GM23338 (cell line): ENCODE measurements at regions not wholly inside any gene's neighbourhood (a gene's known extent, or its start where the extent isn't known, plus 50 kb on each side); places are given as distances from the start of the nearest gene placed in this dataset.

Source experiments
- ATAC-seq: fragments of 200-7000 bp; cut with Tn5 transposase; 3 replicates; pipeline ENCODE4 v1.9.1; 2020
- DNase-seq: peaks from one replicate; pipeline ENCODE4 v3.0.0-alpha.2; 2015; ENCODE audit warnings: low spot score
- H2AFZ ChIP-seq: fragments of 200-600 bp; sonication (generic); 2 replicates; pipeline ENCODE4 v1.8.0; 2016; ENCODE audit warnings: antibody characterized with exemption, mild to moderate bottlenecking, moderate library complexity
- H3F3A ChIP-seq: fragments of 200-600 bp; sonication (generic); replicated peaks from 2 replicates; pipeline ENCODE4 v1.8.0; 2017; ENCODE audit warnings: antibody characterized with exemption, mixed run types, low read depth
- H3K27ac ChIP-seq: fragments of 200-600 bp; sonication (generic); 2 replicates; pipeline ENCODE4 v1.6.1; 2016; ENCODE audit warnings: low read depth
- H3K27me3 ChIP-seq: fragments of 200-600 bp; sonication (generic); 2 replicates; pipeline ENCODE4 v1.8.0; 2016; ENCODE audit warnings: mild to moderate bottlenecking, mixed run types, moderate library complexity; ENCODE audit not compliant: insufficient read depth
- H3K36me3 ChIP-seq: fragments of 200-600 bp; sonication (generic); 2 replicates; pipeline ENCODE4 v1.8.0; 2016; ENCODE audit warnings: mild to moderate bottlenecking; ENCODE audit not compliant: insufficient read depth
- H3K4me1 ChIP-seq: fragments of 200-600 bp; sonication (generic); 2 replicates; pipeline ENCODE4 v1.8.0; 2016; ENCODE audit warnings: mild to moderate bottlenecking, moderate library complexity; ENCODE audit not compliant: insufficient read depth
- H3K4me2 ChIP-seq: fragments of 200-600 bp; sonication (generic); 2 replicates; pipeline ENCODE4 v1.7.1; 2017; ENCODE audit warnings: mixed run types
- H3K4me3 ChIP-seq: fragments of 200-600 bp; sonication (generic); 2 replicates; pipeline ENCODE4 v1.6.1; 2016; ENCODE audit warnings: mixed run types
- H3K79me2 ChIP-seq: fragments of 200-600 bp; sonication (generic); replicated peaks from 2 replicates; pipeline ENCODE4 v1.8.0; 2017; ENCODE audit warnings: mild to moderate bottlenecking; ENCODE audit not compliant: insufficient read depth
- H3K9me2 ChIP-seq: fragments of 200-600 bp; sonication (generic); 2 replicates; pipeline ENCODE4 v1.8.0; 2017; ENCODE audit not compliant: insufficient read depth
- H4K20me1 ChIP-seq: fragments of 200-600 bp; sonication (generic); replicated peaks from 2 replicates; pipeline ENCODE4 v1.8.0; 2017; ENCODE audit warnings: mild to moderate bottlenecking; ENCODE audit not compliant: insufficient read depth
- H3K27ac Mint-ChIP-seq: 2 replicates; pipeline ENCODE4 v1.8.0; 2020; ENCODE audit warnings: inconsistent platforms, mild to moderate bottlenecking, moderate library complexity, mixed read lengths
- H3K27me3 Mint-ChIP-seq: 3 replicates; pipeline ENCODE4 v1.8.0; 2022; ENCODE audit warnings: low read depth, mild to moderate bottlenecking, moderate library complexity, mixed read lengths, inconsistent platforms; ENCODE audit not compliant: insufficient read depth, poor library complexity
- H3K36me3 Mint-ChIP-seq: 3 replicates; pipeline ENCODE4 v1.8.0; 2021; ENCODE audit warnings: low read depth, mild to moderate bottlenecking, inconsistent platforms, moderate library complexity, mixed read lengths
- H3K4me1 Mint-ChIP-seq: 3 replicates; pipeline ENCODE4 v1.8.0; 2020; ENCODE audit warnings: mild to moderate bottlenecking, inconsistent platforms, mixed read lengths
- H3K4me3 Mint-ChIP-seq: 3 replicates; pipeline ENCODE4 v1.8.0; 2021; ENCODE audit warnings: moderate library complexity, mild to moderate bottlenecking, inconsistent platforms, mixed read lengths
- H3K9me3 Mint-ChIP-seq: 3 replicates; pipeline ENCODE4 v1.8.0; 2020; ENCODE audit warnings: moderate library complexity, mild to moderate bottlenecking, inconsistent platforms, mixed read lengths
- CREB1 ChIP-seq: fragments of 250-450 bp; sonication (Bioruptor Pico); IDR thresholded peaks from 2 replicates; pipeline ENCODE4 v1.5.0; 2020; ENCODE audit warnings: low read depth, mild to moderate bottlenecking, moderate library complexity
- EZH2 ChIP-seq: fragments of 200-600 bp; sonication (generic); IDR thresholded peaks from one replicate; pipeline ENCODE4 v1.8.0; 2017; ENCODE audit warnings: antibody characterized with exemption, mild to moderate bottlenecking, low read depth; ENCODE audit not compliant: unreplicated experiment
- EZH2phosphoT487 ChIP-seq: fragments of 200-600 bp; sonication (generic); IDR thresholded peaks from one replicate; pipeline ENCODE4 v1.8.1; 2018; ENCODE audit warnings: antibody characterized with exemption; ENCODE audit not compliant: unreplicated experiment
- JUNB ChIP-seq: IDR thresholded peaks from one replicate; pipeline ENCODE4 v1.6.1; 2016; ENCODE audit warnings: antibody characterized with exemption; ENCODE audit not compliant: unreplicated experiment
- NANOG ChIP-seq: IDR thresholded peaks from 2 replicates; pipeline ENCODE4 v1.6.1; 2016; ENCODE audit warnings: antibody characterized with exemption, borderline replicate concordance
- POLR2AphosphoS5 ChIP-seq: IDR thresholded peaks from 2 replicates; pipeline ENCODE4 v1.6.1; 2016; ENCODE audit warnings: antibody characterized with exemption, low read depth
- STAT1 ChIP-seq: IDR thresholded peaks from one replicate; pipeline ENCODE4 v1.6.1; 2016; ENCODE audit warnings: antibody characterized with exemption; ENCODE audit not compliant: unreplicated experiment
- ZNF114 ChIP-seq: fragments of 250-450 bp; sonication (Bioruptor Pico); IDR thresholded peaks from 2 replicates; pipeline ENCODE4 v1.5.0; 2020; ENCODE audit warnings: mild to moderate bottlenecking, moderate library complexity
- ZNF331 ChIP-seq: fragments of 250-450 bp; sonication (Bioruptor Pico); IDR thresholded peaks from 2 replicates; pipeline ENCODE4 v1.5.0; 2020; ENCODE audit warnings: low read depth, mild to moderate bottlenecking, moderate library complexity
- TF ChIP-seq, protein P1 (sequence below), 2 experiments: fragments of 200-600 bp in 1 of 2; sonication (generic) in 1 of 2; conservative IDR thresholded peaks; 2 replicates each; pipeline versions ENCODE4 v1.5.1 to v1.6.1; 2016 to 2017; ENCODE audit warnings: antibody characterized with exemption in 2 of 2, low read depth in 2 of 2, mild to moderate bottlenecking in 2 of 2, moderate library complexity in 1 of 2
- TF ChIP-seq, protein P2 (sequence below): IDR thresholded peaks from one replicate; pipeline ENCODE4 v1.6.1; 2018; ENCODE audit warnings: antibody characterized with exemption; ENCODE audit not compliant: unreplicated experiment
- TF ChIP-seq, protein P3 (sequence below): IDR thresholded peaks from 2 replicates; pipeline ENCODE4 v1.6.1; 2016; ENCODE audit warnings: antibody characterized with exemption

DNA sequence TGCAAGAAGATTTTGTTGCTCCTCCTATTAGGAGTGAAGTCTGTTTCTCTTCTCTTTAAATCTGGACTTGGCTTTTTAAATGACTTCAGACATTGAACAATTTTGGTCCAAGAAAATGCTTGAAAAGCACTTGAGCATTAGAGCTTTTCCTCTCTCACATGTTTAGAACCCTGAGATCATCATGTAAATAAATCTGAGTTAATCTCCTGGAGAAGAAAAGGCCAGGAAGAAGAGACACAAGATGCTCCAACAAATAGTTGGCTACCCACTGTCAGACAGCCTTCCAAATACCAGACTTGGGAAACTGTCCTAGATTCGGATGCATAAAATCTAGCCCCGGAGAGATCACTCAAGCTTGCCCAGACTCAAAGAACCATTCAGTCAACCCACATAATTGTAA, 1353.1 kb upstream of the ADGRL4 start (continued):
- TF ChIP-seq, protein P1, sequence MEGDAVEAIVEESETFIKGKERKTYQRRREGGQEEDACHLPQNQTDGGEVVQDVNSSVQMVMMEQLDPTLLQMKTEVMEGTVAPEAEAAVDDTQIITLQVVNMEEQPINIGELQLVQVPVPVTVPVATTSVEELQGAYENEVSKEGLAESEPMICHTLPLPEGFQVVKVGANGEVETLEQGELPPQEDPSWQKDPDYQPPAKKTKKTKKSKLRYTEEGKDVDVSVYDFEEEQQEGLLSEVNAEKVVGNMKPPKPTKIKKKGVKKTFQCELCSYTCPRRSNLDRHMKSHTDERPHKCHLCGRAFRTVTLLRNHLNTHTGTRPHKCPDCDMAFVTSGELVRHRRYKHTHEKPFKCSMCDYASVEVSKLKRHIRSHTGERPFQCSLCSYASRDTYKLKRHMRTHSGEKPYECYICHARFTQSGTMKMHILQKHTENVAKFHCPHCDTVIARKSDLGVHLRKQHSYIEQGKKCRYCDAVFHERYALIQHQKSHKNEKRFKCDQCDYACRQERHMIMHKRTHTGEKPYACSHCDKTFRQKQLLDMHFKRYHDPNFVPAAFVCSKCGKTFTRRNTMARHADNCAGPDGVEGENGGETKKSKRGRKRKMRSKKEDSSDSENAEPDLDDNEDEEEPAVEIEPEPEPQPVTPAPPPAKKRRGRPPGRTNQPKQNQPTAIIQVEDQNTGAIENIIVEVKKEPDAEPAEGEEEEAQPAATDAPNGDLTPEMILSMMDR (conservative IDR thresholded peaks at IDR 0.05; ENCODE audit: low read depth in 2 of 2): no peak
- TF ChIP-seq, protein P2, sequence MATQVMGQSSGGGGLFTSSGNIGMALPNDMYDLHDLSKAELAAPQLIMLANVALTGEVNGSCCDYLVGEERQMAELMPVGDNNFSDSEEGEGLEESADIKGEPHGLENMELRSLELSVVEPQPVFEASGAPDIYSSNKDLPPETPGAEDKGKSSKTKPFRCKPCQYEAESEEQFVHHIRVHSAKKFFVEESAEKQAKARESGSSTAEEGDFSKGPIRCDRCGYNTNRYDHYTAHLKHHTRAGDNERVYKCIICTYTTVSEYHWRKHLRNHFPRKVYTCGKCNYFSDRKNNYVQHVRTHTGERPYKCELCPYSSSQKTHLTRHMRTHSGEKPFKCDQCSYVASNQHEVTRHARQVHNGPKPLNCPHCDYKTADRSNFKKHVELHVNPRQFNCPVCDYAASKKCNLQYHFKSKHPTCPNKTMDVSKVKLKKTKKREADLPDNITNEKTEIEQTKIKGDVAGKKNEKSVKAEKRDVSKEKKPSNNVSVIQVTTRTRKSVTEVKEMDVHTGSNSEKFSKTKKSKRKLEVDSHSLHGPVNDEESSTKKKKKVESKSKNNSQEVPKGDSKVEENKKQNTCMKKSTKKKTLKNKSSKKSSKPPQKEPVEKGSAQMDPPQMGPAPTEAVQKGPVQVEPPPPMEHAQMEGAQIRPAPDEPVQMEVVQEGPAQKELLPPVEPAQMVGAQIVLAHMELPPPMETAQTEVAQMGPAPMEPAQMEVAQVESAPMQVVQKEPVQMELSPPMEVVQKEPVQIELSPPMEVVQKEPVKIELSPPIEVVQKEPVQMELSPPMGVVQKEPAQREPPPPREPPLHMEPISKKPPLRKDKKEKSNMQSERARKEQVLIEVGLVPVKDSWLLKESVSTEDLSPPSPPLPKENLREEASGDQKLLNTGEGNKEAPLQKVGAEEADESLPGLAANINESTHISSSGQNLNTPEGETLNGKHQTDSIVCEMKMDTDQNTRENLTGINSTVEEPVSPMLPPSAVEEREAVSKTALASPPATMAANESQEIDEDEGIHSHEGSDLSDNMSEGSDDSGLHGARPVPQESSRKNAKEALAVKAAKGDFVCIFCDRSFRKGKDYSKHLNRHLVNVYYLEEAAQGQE: no peak
- no peak for TF ChIP-seq CREB1 (CRISPR knock-in tag)
- no peak for TF ChIP-seq EZH2phosphoT487
- no peak for TF ChIP-seq NANOG
- no peak for TF ChIP-seq POLR2AphosphoS5
- TF ChIP-seq ZNF114: no peak
- TF ChIP-seq ZNF331: no peak
- TF ChIP-seq JUNB: no peak
- TF ChIP-seq, protein P3, sequence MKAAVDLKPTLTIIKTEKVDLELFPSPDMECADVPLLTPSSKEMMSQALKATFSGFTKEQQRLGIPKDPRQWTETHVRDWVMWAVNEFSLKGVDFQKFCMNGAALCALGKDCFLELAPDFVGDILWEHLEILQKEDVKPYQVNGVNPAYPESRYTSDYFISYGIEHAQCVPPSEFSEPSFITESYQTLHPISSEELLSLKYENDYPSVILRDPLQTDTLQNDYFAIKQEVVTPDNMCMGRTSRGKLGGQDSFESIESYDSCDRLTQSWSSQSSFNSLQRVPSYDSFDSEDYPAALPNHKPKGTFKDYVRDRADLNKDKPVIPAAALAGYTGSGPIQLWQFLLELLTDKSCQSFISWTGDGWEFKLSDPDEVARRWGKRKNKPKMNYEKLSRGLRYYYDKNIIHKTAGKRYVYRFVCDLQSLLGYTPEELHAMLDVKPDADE: no peak

DNA sequence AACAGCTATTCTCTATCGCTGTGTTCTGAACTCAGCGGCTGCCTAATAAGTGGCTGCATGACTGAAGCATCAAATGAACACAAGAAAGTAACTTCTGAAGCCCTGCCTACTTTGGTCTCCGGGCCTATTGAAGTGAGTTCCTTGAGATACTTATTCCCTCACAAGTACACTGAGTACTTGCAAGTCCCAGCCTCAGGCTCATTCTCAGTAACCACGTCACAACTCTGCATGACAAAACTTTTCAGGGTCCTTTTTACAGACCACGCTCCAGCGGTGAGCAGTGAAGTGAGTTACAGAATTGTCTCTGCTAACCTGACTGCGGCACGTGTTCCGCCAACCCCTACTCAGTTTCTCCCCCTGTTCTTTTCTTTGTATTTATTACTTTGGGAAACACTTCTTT, 1342.7 kb upstream of the ADGRL4 start:
- Mint-ChIP-seq H3K27me3 (no peaks in the 10 kb centered on the region), H3K36me3 (no peaks in the 10 kb centered on the region), H3K4me1 (no peaks in the 10 kb centered on the region; the same call in 2 of the 3 replicates), H3K4me3 (no peak overlapping the region), H3K9me3 (no peaks in the 10 kb centered on the region), H3K27ac (no peak overlapping the region)
- H3K9me2 ChIP-seq: no peaks in the 10 kb centered on the region
- no peak overlapping the region for H3K4me2 ChIP-seq
- H3F3A ChIP-seq: no peaks in the 10 kb centered on the region
- H2AFZ ChIP-seq: peak overlapping the region; percentile 70; the same call in 1 of the 2 replicates
- no peaks in the 10 kb centered on the region for H4K20me1 ChIP-seq
- ATAC-seq (peak; percentile 63), DNase-seq (peak; percentile 20)
- H3K36me3 ChIP-seq: no peaks in the 10 kb centered on the region
- H3K27ac ChIP-seq: no peak overlapping the region
- no peaks in the 10 kb centered on the region for H3K79me2 ChIP-seq
- no peaks in the 10 kb centered on the region for H3K4me1 ChIP-seq
- no peaks in the 10 kb centered on the region for H3K27me3 ChIP-seq
- H3K4me3 ChIP-seq: no peak overlapping the region
- no peak for TF ChIP-seq EZH2
- no peak for TF ChIP-seq NANOG
- TF ChIP-seq, protein P3: no peak
- TF ChIP-seq STAT1: no peak
- TF ChIP-seq ZNF331: no peak
- TF ChIP-seq POLR2AphosphoS5: no peak
- TF ChIP-seq, protein P1 (conservative IDR thresholded peaks at IDR 0.05; ENCODE audit: low read depth in 2 of 2): no peak
- no peak for TF ChIP-seq JUNB
